ENCODE measurements at regions not wholly inside any gene's neighbourhood (a gene's known extent, or its start where the extent isn't known, plus 50 kb on each side); places are given as distances from the start of the nearest gene placed in this dataset.

DNA sequence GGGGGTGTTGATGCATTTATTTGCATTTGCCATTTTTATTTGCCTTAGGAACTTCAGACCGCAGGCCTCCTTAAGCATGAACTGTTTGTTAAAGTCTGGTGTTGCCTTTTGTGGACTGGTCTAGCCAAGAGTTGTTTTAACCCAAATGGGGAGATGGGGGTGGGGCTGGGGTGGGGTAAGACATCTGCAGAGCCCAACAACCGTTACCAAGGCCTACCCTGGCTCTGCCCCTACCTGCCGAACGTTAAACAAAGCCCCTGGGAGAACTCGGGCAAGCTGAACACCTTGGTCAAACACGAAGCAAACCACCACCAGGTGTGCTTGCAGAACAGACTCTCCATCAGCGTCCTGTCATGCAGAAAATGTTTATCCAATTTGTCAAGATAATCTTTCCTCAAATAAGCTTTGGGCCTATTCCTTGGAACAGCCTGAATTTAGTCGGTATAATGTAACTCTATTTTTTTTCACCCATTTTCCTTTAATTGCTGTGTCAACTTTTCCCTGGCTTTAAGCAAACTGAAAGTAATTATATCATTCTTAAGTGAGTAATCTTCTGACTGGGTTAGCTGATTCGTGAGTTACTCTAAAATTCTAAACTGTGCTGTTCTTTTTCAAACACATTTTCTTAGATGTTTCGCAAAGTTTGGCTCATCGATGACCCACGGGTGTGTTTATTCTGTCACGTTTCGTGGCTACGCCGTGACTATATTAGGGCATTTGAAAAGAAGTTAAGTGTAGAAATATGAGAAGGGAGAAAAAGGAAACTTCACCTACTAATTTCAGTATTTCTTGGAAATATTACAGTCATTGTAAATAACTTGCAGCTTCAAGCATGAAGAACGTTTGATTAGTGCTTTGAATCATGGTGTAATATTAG is 127.6 kb downstream of the SOX2 start:
- DNase-seq (ENCODE audit: low read depth in 1 of 2, low spot score in 1 of 2): no peak
- Histone ChIP-seq H3K27me3 (no peaks in the 10 kb centered on the region), H3K36me3 (no peaks in the 10 kb centered on the region), H3K9me3 (ENCODE audit: low read depth) (no peaks in the 10 kb centered on the region), H3K4me1 (ENCODE audit: low read depth) (peaks cover 8% of the 10 kb centered on the region), H3K27ac (no peak overlapping the region), H3K4me3 (no peak overlapping the region)
- TF ChIP-seq CTCF (IDR thresholded peaks at IDR 0.05; ENCODE audit: low read depth, low read length): no peak

DNA sequence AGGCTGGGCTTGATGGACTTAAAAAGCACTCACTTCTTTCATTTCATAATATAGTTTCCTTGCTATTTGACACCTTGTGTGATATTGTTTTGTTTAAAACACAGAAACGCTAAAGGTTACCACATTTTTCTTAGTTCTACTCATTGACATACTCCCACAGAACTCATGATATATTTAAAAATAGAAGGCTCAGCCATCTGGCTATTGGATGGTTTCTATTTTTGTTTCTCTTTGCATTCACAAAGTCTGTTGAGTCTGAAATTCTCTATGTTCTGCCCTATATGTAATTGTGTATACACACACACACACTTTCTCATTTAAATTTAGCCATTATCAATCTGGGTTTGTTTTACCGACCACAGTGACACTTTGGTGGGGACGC is 128.2 kb downstream of the SOX2 start:
- Histone ChIP-seq H3K9me3 (ENCODE audit: low read depth) (no peaks in the 10 kb centered on the region), H3K27me3 (no peaks in the 10 kb centered on the region), H3K36me3 (no peaks in the 10 kb centered on the region), H3K4me1 (ENCODE audit: low read depth) (peaks cover 8% of the 10 kb centered on the region), H3K4me3 (no peak overlapping the region), H3K27ac (no peak overlapping the region)
- no peak for DNase-seq (ENCODE audit: low read depth in 1 of 2, low spot score in 1 of 2)
- TF ChIP-seq CTCF (IDR thresholded peaks at IDR 0.05; ENCODE audit: low read depth, low read length): no peak

GRCh38 chr3:181844211-181844610 is 132.5 kb downstream of the SOX2 start:
- H3K36me3 ChIP-seq: no peaks in the 10 kb centered on the region
- H3K4me3 ChIP-seq: no peak overlapping the region
- no peak for TF ChIP-seq CTCF (IDR thresholded peaks at IDR 0.05; ENCODE audit: low read depth, low read length)
- H3K9me3 ChIP-seq (ENCODE audit: low read depth): no peaks in the 10 kb centered on the region
- H3K27me3 ChIP-seq: no peaks in the 10 kb centered on the region
- DNase-seq (ENCODE audit: low read depth in 1 of 2, low spot score in 1 of 2): no peak
- peaks cover 8% of the 10 kb centered on the region for H3K4me1 ChIP-seq (ENCODE audit: low read depth)
- H3K27ac ChIP-seq: no peak overlapping the region

DNA sequence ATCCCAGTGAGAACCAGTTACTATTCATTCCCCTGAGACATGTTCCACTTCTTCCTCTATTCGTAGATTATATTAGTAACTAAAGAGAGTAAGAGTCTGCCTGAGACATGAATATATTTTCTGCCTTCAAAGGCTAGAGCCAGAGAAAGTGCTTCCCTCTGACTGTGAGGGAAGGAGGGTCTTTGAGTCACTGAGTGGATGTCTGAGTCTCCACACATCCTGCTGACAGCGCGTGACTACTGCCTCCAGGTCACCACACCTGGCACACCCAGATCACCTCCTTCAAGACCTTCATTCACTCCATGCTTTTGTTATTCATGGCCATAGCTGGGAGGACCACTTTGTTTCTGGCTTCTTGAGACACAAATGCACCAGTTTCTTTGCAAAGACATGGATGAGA is 135.6 kb downstream of the SOX2 start:
- DNase-seq (ENCODE audit: low read depth in 1 of 2, low spot score in 1 of 2): no peak
- H3K27me3 ChIP-seq: no peaks in the 10 kb centered on the region
- TF ChIP-seq CTCF (IDR thresholded peaks at IDR 0.05; ENCODE audit: low read depth, low read length): no peak
- no peaks in the 10 kb centered on the region for H3K4me1 ChIP-seq (ENCODE audit: low read depth)
- H3K27ac ChIP-seq: no peak overlapping the region
- no peaks in the 10 kb centered on the region for H3K36me3 ChIP-seq
- no peak overlapping the region for H3K4me3 ChIP-seq
- no peaks in the 10 kb centered on the region for H3K9me3 ChIP-seq (ENCODE audit: low read depth)

GRCh38 chr3:181851063-181851462 is 139.3 kb downstream of the SOX2 start:
- no peak for DNase-seq (ENCODE audit: low read depth in 1 of 2, low spot score in 1 of 2)
- no peaks in the 10 kb centered on the region for H3K4me1 ChIP-seq (ENCODE audit: low read depth)
- TF ChIP-seq CTCF (IDR thresholded peaks at IDR 0.05; ENCODE audit: low read depth, low read length): no peak

More at GRCh38 chr3:181851063-181851462, 139.3 kb downstream of the SOX2 start:
- H3K9me3 ChIP-seq (ENCODE audit: low read depth): no peaks in the 10 kb centered on the region
- H3K27me3 ChIP-seq: no peaks in the 10 kb centered on the region
- H3K27ac ChIP-seq: no peak overlapping the region
- no peak overlapping the region for H3K4me3 ChIP-seq
- H3K36me3 ChIP-seq: no peaks in the 10 kb centered on the region
